Activated CD8-positive, alpha-beta T cell treated with anti-CD3 and anti-CD28 coated beads for 36 hours (primary cell): ENCODE measurements at regions not wholly inside any gene's neighbourhood (a gene's known extent, or its start where the extent isn't known, plus 50 kb on each side); places are given as distances from the start of the nearest gene placed in this dataset.

Experiments used
- ATAC-seq: fragments of 200-7000 bp; cut with Tn5 transposase; one replicate; pipeline ENCODE4 v1.10.0; 2021; ENCODE audit warnings: mild to moderate bottlenecking, moderate library complexity
- CTCF ChIA-PET: fragments of 350-600 bp; sonication (Branson Sonifier 250); formaldehyde crosslinking; loops from one replicate; lab custom pipeline; 2021; ENCODE audit warnings: antibody characterized with exemption; lab: Charles Lee
- POLR2A ChIA-PET: fragments of 350-600 bp; sonication (Branson Sonifier 250); formaldehyde crosslinking; loops from one replicate; lab custom pipeline; 2021; ENCODE audit warnings: antibody characterized with exemption; lab: Charles Lee
- DNase-seq: peaks from one replicate; pipeline ENCODE4 v3.0.0-alpha.2; 2020
- H3K27ac Mint-ChIP-seq: one replicate; pipeline ENCODE4 v1.8.0; 2021; ENCODE audit warnings: mild to moderate bottlenecking, mixed read lengths
- H3K27me3 Mint-ChIP-seq: one replicate; pipeline ENCODE4 v1.8.0; 2021; ENCODE audit warnings: mixed read lengths
- H3K36me3 Mint-ChIP-seq: one replicate; pipeline ENCODE4 v1.8.0; 2021; ENCODE audit warnings: low read depth, mixed read lengths
- H3K4me1 Mint-ChIP-seq: one replicate; pipeline ENCODE4 v1.8.0; 2021; ENCODE audit warnings: low read depth, mixed read lengths
- H3K4me3 Mint-ChIP-seq: one replicate; pipeline ENCODE4 v1.8.0; 2021; ENCODE audit warnings: mild to moderate bottlenecking, moderate library complexity, mixed read lengths
- H3K9me3 Mint-ChIP-seq: one replicate; pipeline ENCODE4 v1.8.0; 2021; ENCODE audit warnings: mixed read lengths
- CTCF ChIP-seq: fragments of 200-600 bp; IDR thresholded peaks from one replicate; pipeline ENCODE4 v1.8.0; 2022; ENCODE audit warnings: antibody characterized with exemption, mild to moderate bottlenecking
- intact Hi-C: fragments of 100-400 bp; cut with micrococcal nuclease; formaldehyde crosslinking; loops from one replicate; pipeline ENCODE4 v1.10.0; 2022

- Mint-ChIP-seq H3K4me1 (no peaks in the 10 kb centered on the region), H3K4me3 (no peak overlapping the region), H3K27me3 (peaks cover 1% of the 10 kb centered on the region), H3K9me3 (no peaks in the 10 kb centered on the region), H3K27ac (no peak overlapping the region), H3K36me3 (no peaks in the 10 kb centered on the region)
- intact Hi-C loops, result no loop called here
- CTCF ChIA-PET, result no interaction called here
- POLR2A ChIA-PET, result no interaction called here
- DNase-seq, result no peak
- no peak for TF ChIP-seq CTCF
- no peak for ATAC-seq
These were observed 95.9 kb upstream of the KLF4 start for GRCh38 chr9:107585465-107585864.

GRCh38 chr9:107584944-107585343 lies 95.4 kb upstream of the KLF4 start:
- POLR2A ChIA-PET, result no interaction called here
- Mint-ChIP-seq H3K36me3 (no peaks in the 10 kb centered on the region), H3K9me3 (no peaks in the 10 kb centered on the region), H3K27me3 (peaks cover 1% of the 10 kb centered on the region), H3K4me3 (no peak overlapping the region), H3K27ac (no peak overlapping the region), H3K4me1 (no peaks in the 10 kb centered on the region)
- CTCF ChIA-PET, result no interaction called here
- no peak for TF ChIP-seq CTCF
- ATAC-seq, result no peak
- no peak for DNase-seq
- intact Hi-C loops, result no loop called here

GRCh38 chr9:107584186-107584585 lies 94.6 kb upstream of the KLF4 start:
- CTCF ChIA-PET, result no interaction called here
- intact Hi-C loops, result no loop called here
- H3K9me3 Mint-ChIP-seq, result no peaks in the 10 kb centered on the region
- ATAC-seq, result no peak
- TF ChIP-seq CTCF, result no peak
- POLR2A ChIA-PET, result no interaction called here
- DNase-seq, result no peak
- H3K27me3 Mint-ChIP-seq, result peaks cover 1% of the 10 kb centered on the region
- no peaks in the 10 kb centered on the region for H3K36me3 Mint-ChIP-seq
- H3K27ac Mint-ChIP-seq, result no peak overlapping the region
- no peak overlapping the region for H3K4me3 Mint-ChIP-seq
- no peaks in the 10 kb centered on the region for H3K4me1 Mint-ChIP-seq

GRCh38 chr9:107577140-107577776 lies 87.7 kb upstream of the KLF4 start:
- Mint-ChIP-seq H3K27me3 (peaks cover 1% of the 10 kb centered on the region), H3K36me3 (no peaks in the 10 kb centered on the region), H3K9me3 (no peaks in the 10 kb centered on the region), H3K4me3 (no peak overlapping the region), H3K4me1 (no peaks in the 10 kb centered on the region), H3K27ac (no peak overlapping the region)
- ChIA-PET CTCF (interaction anchor here (0.6 kb wide), 1 partner anchor 1974 kb away, joined by 3 read pairs; no protein-coding TSS in a partner anchor), POLR2A (no interaction called here)
- DNase-seq (no peak), ATAC-seq (no peak)
- no peak for TF ChIP-seq CTCF
- intact Hi-C loops, result no loop called here

GRCh38 chr9:107571148-107571547 lies 81.6 kb upstream of the KLF4 start:
- H3K27me3 Mint-ChIP-seq, result no peaks in the 10 kb centered on the region
- TF ChIP-seq CTCF, result no peak
- DNase-seq (no peak), ATAC-seq (no peak)
- ChIA-PET CTCF (interaction anchor here (0.7 kb wide), 2 partner anchors 434 to 1673 kb away, joined by 3 read pairs; no protein-coding TSS in a partner anchor), POLR2A (no interaction called here)
- no peak overlapping the region for H3K27ac Mint-ChIP-seq
- intact Hi-C loops, result no loop called here
- H3K4me3 Mint-ChIP-seq, result no peak overlapping the region
- no peaks in the 10 kb centered on the region for H3K4me1 Mint-ChIP-seq
- H3K36me3 Mint-ChIP-seq, result no peaks in the 10 kb centered on the region
- no peaks in the 10 kb centered on the region for H3K9me3 Mint-ChIP-seq
